ENCODE measurements at regions not wholly inside any gene's neighbourhood (a gene's known extent, or its start where the extent isn't known, plus 50 kb on each side); places are given as distances from the start of the nearest gene placed in this dataset.
A peak's percentile ranks its signal among the peaks of the same experiment; 100 is the strongest.
"Not testable (repeated sequence)": the region's sequence is repeated elsewhere in the genome, so short reads cannot be mapped to it uniquely, and the experiment has no call there.

GRCh38 chr13:72565893-72566292, 161.5 kb downstream of the MZT1 start:
- H3K4me3 ChIP-seq (ENCODE audit: low read depth, low read length): no peak overlapping the region
- TF ChIP-seq CTCF (IDR thresholded peaks at IDR 0.05; ENCODE audit: insufficient read depth, low read depth, low read length, missing control alignments): peak; percentile 46
- DNase-seq (ENCODE audit: low read depth): peak; percentile 21

GRCh38 chr13:72562686-72563085, 164.7 kb downstream of the MZT1 start:
- no peak for DNase-seq (ENCODE audit: low read depth)
- no peak overlapping the region for H3K4me3 ChIP-seq (ENCODE audit: low read depth, low read length)
- no peak for TF ChIP-seq CTCF (IDR thresholded peaks at IDR 0.05; ENCODE audit: insufficient read depth, low read depth, low read length, missing control alignments)

- H3K4me3 ChIP-seq (ENCODE audit: low read depth, low read length): no peak overlapping the region
- TF ChIP-seq CTCF (IDR thresholded peaks at IDR 0.05; ENCODE audit: insufficient read depth, low read depth, low read length, missing control alignments): no peak
- DNase-seq (ENCODE audit: low read depth): no peak
Observed at GRCh38 chr13:72561791-72562190, 165.6 kb downstream of the MZT1 start.

- DNase-seq (ENCODE audit: low read depth): no peak
- H3K4me3 ChIP-seq (ENCODE audit: low read depth, low read length): no peak overlapping the region
- TF ChIP-seq CTCF (IDR thresholded peaks at IDR 0.05; ENCODE audit: insufficient read depth, low read depth, low read length, missing control alignments): no peak
Observed at GRCh38 chr13:72559716-72560115, 167.7 kb downstream of the MZT1 start.

- TF ChIP-seq CTCF (IDR thresholded peaks at IDR 0.05; ENCODE audit: insufficient read depth, low read depth, low read length, missing control alignments): no peak
- DNase-seq (ENCODE audit: low read depth): no peak
- H3K4me3 ChIP-seq (ENCODE audit: low read depth, low read length): no peak overlapping the region
Observed at GRCh38 chr13:72556945-72557344, 170.5 kb downstream of the MZT1 start.

GRCh38 chr13:72555601-72556000, 171.8 kb downstream of the MZT1 start:
- H3K4me3 ChIP-seq (ENCODE audit: low read depth, low read length): no peak overlapping the region
- DNase-seq (ENCODE audit: low read depth): no peak
- TF ChIP-seq CTCF (IDR thresholded peaks at IDR 0.05; ENCODE audit: insufficient read depth, low read depth, low read length, missing control alignments): no peak

GRCh38 chr13:72552731-72553130, 174.7 kb downstream of the MZT1 start:
- no peak for DNase-seq (ENCODE audit: low read depth)
- no peak overlapping the region for H3K4me3 ChIP-seq (ENCODE audit: low read depth, low read length)
- TF ChIP-seq CTCF (IDR thresholded peaks at IDR 0.05; ENCODE audit: insufficient read depth, low read depth, low read length, missing control alignments): no peak

GRCh38 chr13:72545895-72546294, 181.5 kb downstream of the MZT1 start:
- not testable (repeated sequence) for H3K4me3 ChIP-seq (ENCODE audit: low read depth, low read length)

More at GRCh38 chr13:72545895-72546294, 181.5 kb downstream of the MZT1 start:
- not testable (repeated sequence) for DNase-seq (ENCODE audit: low read depth)

Measured in GM12865 (cell line).